Upper lobe of left lung (tissue), 6 donors: ENCODE measurements at regions not wholly inside any gene's neighbourhood (a gene's known extent, or its start where the extent isn't known, plus 50 kb on each side); places are given as distances from the start of the nearest gene placed in this dataset.

Source experiments
- ATAC-seq, 2 donors: fragments of 200-7000 bp; cut with Tn5 transposase; one replicate each; pipeline ENCODE4 v1.9.1; 2022; ENCODE audit warnings: mild to moderate bottlenecking in 2 of 2, moderate library complexity in 2 of 2; ENCODE audit not compliant: low FRiP score in 2 of 2
- DNase-seq, 2 donors: peaks; one replicate each; pipeline ENCODE4 v3.0.0-alpha.2; 2019 to 2020
- H3K27ac ChIP-seq, 4 donors: fragments of 200-600 bp; sonication (generic); one replicate each; pipeline ENCODE4 v1.5.1; 2016 to 2019
- H3K27me3 ChIP-seq, 4 donors: fragments of 200-600 bp; sonication (generic); one replicate each; pipeline ENCODE4 v1.5.1; 2017 to 2019
- H3K36me3 ChIP-seq, 4 donors: fragments of 200-600 bp; sonication (generic); one replicate each; pipeline ENCODE4 v1.5.1; 2016 to 2019
- H3K4me1 ChIP-seq, 4 donors: fragments of 200-600 bp; sonication (generic); one replicate each; pipeline ENCODE4 v1.5.1; 2018 to 2019
- H3K4me3 ChIP-seq, 4 donors: fragments of 200-600 bp; sonication (generic); one replicate each; pipeline ENCODE4 v1.5.1; 2017 to 2019; ENCODE audit warnings: mild to moderate bottlenecking in 2 of 4, moderate library complexity in 1 of 4
- H3K9me3 ChIP-seq, 4 donors: fragments of 200-600 bp; sonication (generic); one replicate each; pipeline ENCODE4 v1.5.1; 2018 to 2019
- CTCF ChIP-seq, 6 experiments: fragments of 450-650 bp in 4 of 6; fragments of 200-600 bp in 2 of 6; sonication (generic) in 2 of 6; IDR thresholded peaks; one replicate each; pipeline ENCODE4 v1.5.1; 2016 to 2019; ENCODE audit warnings: antibody characterized with exemption in 6 of 6
- EP300 ChIP-seq, 4 donors: sonication (generic); formaldehyde crosslinking; IDR thresholded peaks; one replicate each; pipeline ENCODE4 v1.5.1; 2017; ENCODE audit warnings: antibody characterized with exemption in 4 of 4, control low read depth in 2 of 4
- POLR2A ChIP-seq, 4 donors: fragments of 450-650 bp; IDR thresholded peaks; one replicate each; pipeline ENCODE4 v1.5.1; 2016 to 2017; ENCODE audit warnings: antibody characterized with exemption in 4 of 4, mild to moderate bottlenecking in 2 of 4
- POLR2AphosphoS5 ChIP-seq, 2 donors: sonication (generic); formaldehyde crosslinking; IDR thresholded peaks; one replicate each; pipeline ENCODE4 v1.5.1; 2017; ENCODE audit warnings: antibody characterized with exemption in 2 of 2
- WGBS, 2 donors: methylation state at CpG; one replicate each; pipeline ENCODE4 v1.1.5; 2017 to 2018; 5-methylcytosine and 5-hydroxymethylcytosine counted together
- donor health status: DM: no; HTN: no; CAD: no; lungs with moderate emphysema.
- donor health status: DM: no; HTN: yes; CAD: no; lungs with severe emphysema.

- Histone ChIP-seq H3K27me3 (no peaks in the 10 kb centered on the region), H3K27ac (no peak overlapping the region), H3K4me3 (no peak overlapping the region), H3K4me1 (peaks cover 20 to 26% (median 20%) of the 10 kb centered on the region in 4 donors), H3K36me3 (no peaks in the 10 kb centered on the region), H3K9me3 (no peaks in the 10 kb centered on the region)
- ATAC-seq (no peak), DNase-seq (no peak)
- WGBS, 2 donors: 93% methylated on average over 10 to 12 of the region's 12 CpGs
- TF ChIP-seq EP300 (IDR thresholded peaks at IDR 0.05) (no peak), POLR2A (IDR thresholded peaks at IDR 0.05) (no peak), CTCF (IDR thresholded peaks at IDR 0.05) (no peak), POLR2AphosphoS5 (IDR thresholded peaks at IDR 0.05) (no peak)
These were observed 55.0 kb downstream of the RPL37A start for GRCh38 chr2:216553482-216554240.

GRCh38 chr2:216554286-216554685 lies 55.6 kb downstream of the RPL37A start:
- Histone ChIP-seq H3K36me3 (no peaks in the 10 kb centered on the region), H3K27ac (no peak overlapping the region), H3K4me3 (no peak overlapping the region), H3K9me3 (no peaks in the 10 kb centered on the region), H3K4me1 (peaks cover 20 to 26% (median 20%) of the 10 kb centered on the region in 4 donors), H3K27me3 (no peaks in the 10 kb centered on the region)
- TF ChIP-seq EP300 (IDR thresholded peaks at IDR 0.05) (no peak), POLR2AphosphoS5 (IDR thresholded peaks at IDR 0.05) (no peak), CTCF (IDR thresholded peaks at IDR 0.05) (no peak), POLR2A (IDR thresholded peaks at IDR 0.05) (no peak)
- ATAC-seq (no peak), DNase-seq (no peak)
- WGBS, 2 donors: 83 to 92% methylated on average over 3 of the region's 3 CpGs

GRCh38 chr2:216554755-216555154 lies 56.1 kb downstream of the RPL37A start:
- no peak for ATAC-seq
- TF ChIP-seq POLR2A (IDR thresholded peaks at IDR 0.05) (no peak), EP300 (IDR thresholded peaks at IDR 0.05) (no peak), CTCF (IDR thresholded peaks at IDR 0.05) (no peak), POLR2AphosphoS5 (IDR thresholded peaks at IDR 0.05) (no peak)
- no peak overlapping the region for H3K4me3 ChIP-seq
- peaks cover 20 to 26% (median 20%) of the 10 kb centered on the region in 4 donors for H3K4me1 ChIP-seq
- 22 to 29% methylated on average over 1 of the region's 1 CpG for WGBS, 2 donors
- no peak overlapping the region for H3K27ac ChIP-seq
- H3K9me3 ChIP-seq: no peaks in the 10 kb centered on the region
- DNase-seq: no peak
- no peaks in the 10 kb centered on the region for H3K27me3 ChIP-seq
- H3K36me3 ChIP-seq: no peaks in the 10 kb centered on the region

- H3K4me1 ChIP-seq: peaks cover 20 to 26% (median 20%) of the 10 kb centered on the region in 4 donors
- H3K9me3 ChIP-seq: no peaks in the 10 kb centered on the region
- no peaks in the 10 kb centered on the region for H3K27me3 ChIP-seq
- H3K27ac ChIP-seq: no peak overlapping the region
- peak; percentile 71 to 81 for DNase-seq
- TF ChIP-seq CTCF (IDR thresholded peaks at IDR 0.05) (no peak), POLR2AphosphoS5 (IDR thresholded peaks at IDR 0.05) (peak in 1 of 2 donors; percentile 35)
- ATAC-seq: peak; percentile 57 to 60
- H3K36me3 ChIP-seq: no peaks in the 10 kb centered on the region
- WGBS, 2 donors: 13 to 21% methylated on average over 4 of the region's 6 CpGs
- no peak overlapping the region for H3K4me3 ChIP-seq
These were observed 56.6 kb downstream of the RPL37A start for GRCh38 chr2:216555274-216555673.

- DNase-seq (no peak), ATAC-seq (no peak)
- TF ChIP-seq POLR2A (IDR thresholded peaks at IDR 0.05): no peak
- no peak for TF ChIP-seq POLR2AphosphoS5 (IDR thresholded peaks at IDR 0.05)
- no peak for TF ChIP-seq EP300 (IDR thresholded peaks at IDR 0.05)
These were observed 57.6 kb downstream of the RPL37A start for GRCh38 chr2:216556202-216556601.

More at GRCh38 chr2:216556202-216556601, 57.6 kb downstream of the RPL37A start:
- Histone ChIP-seq H3K36me3 (no peaks in the 10 kb centered on the region), H3K4me3 (no peak overlapping the region), H3K4me1 (peaks cover 20 to 26% (median 22%) of the 10 kb centered on the region in 4 donors), H3K27me3 (no peaks in the 10 kb centered on the region), H3K27ac (no peak overlapping the region), H3K9me3 (no peaks in the 10 kb centered on the region)
- 93 to 94% methylated on average over 2 of the region's 2 CpGs for WGBS, 2 donors
